ENCODE measurements at regions not wholly inside any gene's neighbourhood (a gene's known extent, or its start where the extent isn't known, plus 50 kb on each side); places are given as distances from the start of the nearest gene placed in this dataset.

GRCh38 chrX:150240643-150240970, 122.5 kb upstream of the MAMLD1 start:
- Histone ChIP-seq H3K36me3 (ENCODE audit: control insufficient read depth, insufficient read depth, low read length) (no peaks in the 10 kb centered on the region), H3K27ac (ENCODE audit: extremely low read depth, low read depth, low read length) (no peak overlapping the region), H3K4me2 (ENCODE audit: insufficient read depth, low read length) (no peak overlapping the region), H3K9ac (ENCODE audit: insufficient read depth in 1 of 2, low read depth in 2 of 2, low read length in 2 of 2) (no peak overlapping the region), H3K79me2 (ENCODE audit: control insufficient read depth, insufficient read depth, low read length) (no peaks in the 10 kb centered on the region), H2AFZ (ENCODE audit: low read depth, low read length) (no peak overlapping the region), H4K20me1 (replicated peaks; ENCODE audit: control insufficient read depth, insufficient read depth, low read length) (no peaks in the 10 kb centered on the region), H3K4me1 (replicated peaks in 1 of 2; ENCODE audit: control insufficient read depth in 2 of 2, insufficient read depth in 2 of 2, low read length in 2 of 2) (no peaks in the 10 kb centered on the region), H3K4me3 (no peak overlapping the region), H3K27me3 (ENCODE audit: control insufficient read depth in 2 of 2, insufficient read depth in 2 of 2, low read length in 2 of 2) (no peaks in the 10 kb centered on the region), H3K9me1 (ENCODE audit: control insufficient read depth, insufficient read depth, low read length) (no peaks in the 10 kb centered on the region), H3K9me3 (replicated peaks; ENCODE audit: control insufficient read depth, insufficient read depth, low read depth, low read length) (no peaks in the 10 kb centered on the region)
- DNase-seq (ENCODE audit: extremely low read depth in 1 of 4, low spot score in 3 of 4): no peak
- no peak for TF ChIP-seq ZNF354B (CRISPR knock-in tag; IDR thresholded peaks at IDR 0.05)
- TF ChIP-seq FOXK2 (conservative IDR thresholded peaks at IDR 0.05 in 1 of 2, IDR thresholded peaks at IDR 0.05 in 1 of 2; ENCODE audit: low read depth in 2 of 2): no peak
- TF ChIP-seq SMAD1 (IDR thresholded peaks at IDR 0.05; ENCODE audit: low read depth, low read length, partially characterized antibody): no peak
- no peak for TF ChIP-seq ZNF431 (CRISPR knock-in tag; IDR thresholded peaks at IDR 0.05)
- no peak for TF ChIP-seq HES1 (IDR thresholded peaks at IDR 0.05; ENCODE audit: low read depth)
- TF ChIP-seq ZNF263 (CRISPR knock-in tag; IDR thresholded peaks at IDR 0.05; ENCODE audit: borderline replicate concordance): no peak
- no peak for TF ChIP-seq ZBTB43 (CRISPR knock-in tag; IDR thresholded peaks at IDR 0.05)
- no peak for TF ChIP-seq ZNF785 (CRISPR knock-in tag; IDR thresholded peaks at IDR 0.05)
- no peak for TF ChIP-seq MAX (CRISPR knock-in tag; IDR thresholded peaks at IDR 0.05)
- TF ChIP-seq GTF2B (IDR thresholded peaks at IDR 0.05; ENCODE audit: extremely low read depth, insufficient read length): no peak
- no peak for TF ChIP-seq ZNF551 (CRISPR knock-in tag; IDR thresholded peaks at IDR 0.05)
- no peak for TF ChIP-seq TCF7 (IDR thresholded peaks at IDR 0.05; ENCODE audit: borderline replicate concordance)
- no peak for TF ChIP-seq ERF (CRISPR knock-in tag; IDR thresholded peaks at IDR 0.05)
- TF ChIP-seq NFE2L1 (tag; IDR thresholded peaks at IDR 0.05; ENCODE audit: borderline replicate concordance, low read depth): no peak
- no peak for TF ChIP-seq HIVEP1 (CRISPR knock-in tag; IDR thresholded peaks at IDR 0.05)
- no peak for TF ChIP-seq SAP30 (IDR thresholded peaks at IDR 0.05; ENCODE audit: borderline replicate concordance, insufficient read depth, low read depth, low read length, poor library complexity, severe bottlenecking)
- TF ChIP-seq SMAD2 (IDR thresholded peaks at IDR 0.05; ENCODE audit: low read depth, low read length): no peak
- no peak for TF ChIP-seq E2F3 (CRISPR knock-in tag; IDR thresholded peaks at IDR 0.05)
- TF ChIP-seq L3MBTL2 (IDR thresholded peaks at IDR 0.05): no peak
- POLR2A ChIA-PET: interaction anchor here (0.6 kb wide), 1 partner anchor 116 kb away, joined by 3 read pairs; no protein-coding TSS in a partner anchor
- in situ Hi-C loops (cut with MboI) (no loop called here), intact Hi-C loops (cut with micrococcal nuclease) (no loop called here)
- WGBS (ENCODE audit: insufficient coverage, low coverage, missing lambda C conversion rate): 0% methylated on average over 5 of the region's 5 CpGs
- no peak for FAIRE-seq
- ATAC-seq: no peak
- CTCF ChIA-PET (ENCODE audit: low intra/inter-chr PET ratio): no interaction called here
- BruUV-seq (replicated peaks): no TSS peak

Measured in K562 (cell line).